Mucosa of stomach (tissue), 1 donor: ENCODE measurements at regions not wholly inside any gene's neighbourhood (a gene's known extent, or its start where the extent isn't known, plus 50 kb on each side); places are given as distances from the start of the nearest gene placed in this dataset.

Experiments
- H3K27me3 ChIP-seq: one replicate; pipeline ENCODE4 v1.7.0; 2013; ENCODE audit warnings: mild to moderate bottlenecking, low read length; ENCODE audit not compliant: control insufficient read depth, insufficient read depth
- H3K36me3 ChIP-seq: one replicate; pipeline ENCODE4 v1.7.0; 2013; ENCODE audit warnings: low read length; ENCODE audit not compliant: control insufficient read depth, insufficient read depth
- H3K4me1 ChIP-seq: one replicate; pipeline ENCODE4 v1.7.0; 2013; ENCODE audit warnings: mild to moderate bottlenecking, low read length; ENCODE audit not compliant: control insufficient read depth, insufficient read depth
- H3K4me3 ChIP-seq: one replicate; pipeline ENCODE4 v1.7.0; 2013; ENCODE audit warnings: low read length
- H3K9ac ChIP-seq: one replicate; pipeline ENCODE4 v1.7.0; 2013; ENCODE audit warnings: mild to moderate bottlenecking, low read length, moderate library complexity
- H3K9me3 ChIP-seq: one replicate; pipeline ENCODE4 v1.7.0; 2013; ENCODE audit warnings: mild to moderate bottlenecking, low read length, moderate library complexity; ENCODE audit not compliant: control insufficient read depth
- donor health status: Pancreatic carcinoma.

DNA sequence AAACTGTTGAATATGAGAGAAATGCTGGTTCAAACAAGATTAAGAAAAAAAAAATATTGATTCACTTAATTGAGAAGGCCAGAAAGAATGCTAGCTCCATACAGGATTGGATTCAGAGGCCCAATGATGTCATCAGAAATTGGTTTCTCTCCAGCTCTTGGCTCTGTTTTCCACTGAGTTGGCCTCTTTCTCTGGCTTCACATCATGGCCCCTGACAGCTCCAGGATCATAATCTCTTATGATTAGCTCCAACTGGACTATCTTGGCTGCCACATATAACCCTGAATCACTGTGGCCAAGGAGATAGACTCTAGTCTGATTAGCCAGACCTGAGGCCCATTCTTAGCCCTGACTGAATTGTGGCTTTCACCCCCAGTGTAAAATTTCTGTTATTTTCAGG lies 244.7 kb upstream of the GRAMD2B start:
- Histone ChIP-seq H3K4me1 (no peaks in the 10 kb centered on the region), H3K27me3 (no peaks in the 10 kb centered on the region), H3K36me3 (no peaks in the 10 kb centered on the region)

DNA sequence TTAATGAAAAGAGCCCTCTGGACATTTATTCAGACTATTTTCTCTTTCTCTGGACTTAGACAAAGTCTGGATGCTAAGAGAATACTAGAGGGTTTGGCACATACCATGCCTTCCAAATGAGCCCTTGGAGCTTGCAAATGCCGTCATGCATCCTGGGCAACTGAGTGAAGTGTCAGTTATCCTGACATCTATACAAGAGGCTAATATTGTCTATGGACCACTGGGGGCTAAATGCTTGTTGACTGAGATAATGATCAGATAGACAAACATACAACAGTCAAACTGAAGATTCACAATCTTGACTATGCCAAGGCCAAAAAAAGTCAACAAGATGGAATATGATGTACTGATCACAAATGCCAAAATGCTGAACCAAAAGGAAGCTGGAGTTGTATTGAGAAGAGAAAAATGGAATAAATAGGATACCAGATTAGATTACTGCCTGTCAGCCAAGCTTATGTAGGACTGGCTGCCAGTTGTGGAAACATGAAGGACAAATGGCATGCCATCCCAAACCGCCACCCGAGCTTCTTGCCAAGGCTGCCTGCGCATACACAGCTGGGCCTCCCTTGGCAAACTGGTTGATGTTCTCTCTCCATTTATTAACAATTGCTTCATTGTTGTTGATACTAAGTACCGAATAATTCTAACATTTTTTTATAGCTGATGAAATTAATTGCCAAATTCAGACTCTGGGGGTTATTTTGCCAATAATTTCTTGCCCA lies 240.1 kb upstream of the GRAMD2B start:
- H3K36me3 ChIP-seq: no peaks in the 10 kb centered on the region
- H3K9ac ChIP-seq: no peak overlapping the region
- H3K4me1 ChIP-seq: no peaks in the 10 kb centered on the region
- H3K9me3 ChIP-seq: no peaks in the 10 kb centered on the region
- H3K27me3 ChIP-seq: no peaks in the 10 kb centered on the region
- H3K4me3 ChIP-seq: no peak overlapping the region

More for the DNA sequence above, 244.7 kb upstream of the GRAMD2B start:
- Histone ChIP-seq H3K9me3 (no peaks in the 10 kb centered on the region), H3K9ac (no peak overlapping the region), H3K4me3 (no peak overlapping the region)

DNA sequence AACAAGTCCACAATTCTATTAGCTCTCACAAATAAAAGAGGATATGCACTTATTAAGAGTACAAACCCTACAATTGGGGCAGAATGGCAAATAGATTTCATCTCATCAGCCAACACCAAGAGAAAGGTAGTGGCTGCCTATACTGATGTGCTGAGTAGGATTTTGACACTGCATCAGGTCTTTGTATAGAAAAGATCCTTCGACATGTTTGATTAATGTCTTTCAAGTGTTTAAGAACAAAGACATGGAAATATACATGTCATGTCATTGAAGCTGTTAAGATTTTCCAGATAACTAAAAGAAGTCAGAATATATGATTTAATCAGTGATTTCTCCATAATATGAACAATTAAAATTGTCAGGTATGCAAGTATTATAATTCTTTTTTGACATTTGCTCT lies 238.7 kb upstream of the GRAMD2B start:
- no peak overlapping the region for H3K9ac ChIP-seq
- no peaks in the 10 kb centered on the region for H3K9me3 ChIP-seq
- H3K4me1 ChIP-seq: no peaks in the 10 kb centered on the region
- H3K4me3 ChIP-seq: no peak overlapping the region
- no peaks in the 10 kb centered on the region for H3K36me3 ChIP-seq
- H3K27me3 ChIP-seq: no peaks in the 10 kb centered on the region

DNA sequence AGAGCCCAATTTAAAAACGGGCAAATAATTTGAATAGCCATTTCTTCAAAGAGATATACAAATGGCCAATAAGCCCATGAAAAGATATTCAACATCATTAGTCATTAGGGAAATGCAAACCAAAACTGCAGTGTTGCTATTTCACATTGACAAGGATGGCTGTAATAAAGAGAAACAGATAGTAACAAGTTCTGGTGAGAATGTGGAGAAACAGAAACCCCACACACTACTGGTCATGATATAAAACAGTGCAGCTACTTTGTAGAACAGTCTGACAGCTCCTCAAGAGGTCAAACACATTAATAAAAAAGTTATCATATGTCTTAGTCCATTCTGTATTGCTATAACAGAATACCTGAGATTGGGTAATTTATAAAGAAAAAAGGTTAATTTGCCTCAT lies 237.0 kb upstream of the GRAMD2B start:
- no peaks in the 10 kb centered on the region for H3K4me1 ChIP-seq
- H3K36me3 ChIP-seq: no peaks in the 10 kb centered on the region
- H3K4me3 ChIP-seq: no peak overlapping the region
- H3K9me3 ChIP-seq: no peaks in the 10 kb centered on the region
- H3K9ac ChIP-seq: no peak overlapping the region
- no peaks in the 10 kb centered on the region for H3K27me3 ChIP-seq

DNA sequence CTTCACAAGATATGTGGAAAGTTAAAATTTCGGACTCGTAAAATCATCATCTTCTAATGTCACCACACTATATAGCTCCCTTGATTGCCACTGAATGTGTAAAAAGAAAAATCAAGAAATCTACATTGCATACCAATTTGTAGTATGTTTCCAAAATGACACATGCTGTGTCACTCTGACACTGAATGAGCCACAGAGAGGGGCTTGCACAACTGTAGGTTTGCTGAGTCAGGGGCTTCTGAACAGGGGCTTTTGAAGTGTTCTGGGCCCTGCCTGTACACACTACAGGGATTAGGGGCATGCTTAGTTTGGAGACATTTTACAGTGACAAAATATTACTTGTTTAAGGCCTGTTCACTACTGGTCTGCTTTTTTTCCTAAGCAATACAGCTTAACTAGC lies 234.4 kb upstream of the GRAMD2B start:
- H3K27me3 ChIP-seq: no peaks in the 10 kb centered on the region
- H3K4me3 ChIP-seq: no peak overlapping the region
- no peak overlapping the region for H3K9ac ChIP-seq

DNA sequence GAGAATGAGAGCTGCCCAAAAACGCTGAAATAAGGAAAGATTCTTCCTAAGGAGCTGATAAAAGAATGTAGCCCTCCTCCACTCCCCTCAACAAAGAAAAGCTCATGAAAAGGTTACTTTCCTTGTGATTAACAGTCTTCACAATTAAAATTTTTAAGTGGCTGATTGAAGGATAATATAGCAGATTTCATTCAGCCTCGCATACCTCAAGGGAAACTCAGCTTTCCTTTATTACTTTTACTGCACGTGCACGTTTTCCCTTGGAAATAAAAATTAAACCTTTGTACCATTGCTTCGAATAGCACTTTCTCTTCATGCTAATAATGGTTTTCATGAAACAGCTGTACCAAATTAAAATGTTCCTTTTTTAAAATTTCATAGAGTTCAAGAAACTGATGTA lies 234.0 kb upstream of the GRAMD2B start:
- Histone ChIP-seq H3K4me1 (no peaks in the 10 kb centered on the region), H3K4me3 (no peak overlapping the region), H3K27me3 (no peaks in the 10 kb centered on the region), H3K9me3 (no peaks in the 10 kb centered on the region), H3K9ac (no peak overlapping the region), H3K36me3 (no peaks in the 10 kb centered on the region)

More for the DNA sequence above, 234.4 kb upstream of the GRAMD2B start:
- no peaks in the 10 kb centered on the region for H3K36me3 ChIP-seq
- no peaks in the 10 kb centered on the region for H3K9me3 ChIP-seq
- H3K4me1 ChIP-seq: no peaks in the 10 kb centered on the region

DNA sequence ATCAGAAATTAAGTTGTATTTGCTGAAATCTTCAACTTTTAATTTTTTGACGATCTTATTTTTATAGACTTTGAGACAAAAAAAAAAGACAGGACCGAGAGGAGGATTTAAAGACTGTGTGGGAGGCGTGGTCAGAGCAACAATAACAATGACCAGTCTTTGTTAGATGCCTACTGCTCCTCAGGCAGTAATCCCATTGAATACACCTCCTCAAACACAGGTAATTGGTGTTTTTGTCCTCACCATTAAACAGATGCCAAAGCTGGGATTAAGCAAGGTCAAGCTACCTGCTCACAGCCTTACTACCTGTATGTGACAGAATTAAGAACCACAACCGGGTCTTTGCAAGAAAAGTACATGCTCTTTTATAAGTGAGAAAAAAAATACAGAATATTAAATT lies 233.3 kb upstream of the GRAMD2B start:
- Histone ChIP-seq H3K9me3 (no peaks in the 10 kb centered on the region), H3K27me3 (no peaks in the 10 kb centered on the region), H3K4me3 (no peak overlapping the region), H3K36me3 (no peaks in the 10 kb centered on the region), H3K9ac (no peak overlapping the region), H3K4me1 (no peaks in the 10 kb centered on the region)

DNA sequence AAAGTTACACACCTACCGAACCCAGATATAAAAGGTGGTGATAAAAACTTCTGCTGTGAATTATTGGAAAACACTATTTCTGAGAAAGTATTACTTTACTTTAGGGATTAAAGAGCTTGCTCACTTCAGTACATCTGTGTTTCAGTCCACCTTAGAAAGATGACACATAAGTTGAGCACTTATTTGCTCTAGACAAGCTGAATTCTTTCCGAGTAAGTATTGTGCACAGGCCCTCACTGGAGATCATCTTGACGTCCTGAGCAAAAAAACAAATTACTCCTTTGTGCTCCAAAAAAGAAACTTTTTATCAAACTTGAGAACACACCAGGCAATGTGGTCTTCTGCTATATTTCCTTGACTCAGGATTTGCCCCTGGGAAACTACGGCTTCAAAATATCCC lies 231.0 kb upstream of the GRAMD2B start:
- H3K4me3 ChIP-seq: no peak overlapping the region
- no peaks in the 10 kb centered on the region for H3K4me1 ChIP-seq
- H3K9ac ChIP-seq: no peak overlapping the region

DNA sequence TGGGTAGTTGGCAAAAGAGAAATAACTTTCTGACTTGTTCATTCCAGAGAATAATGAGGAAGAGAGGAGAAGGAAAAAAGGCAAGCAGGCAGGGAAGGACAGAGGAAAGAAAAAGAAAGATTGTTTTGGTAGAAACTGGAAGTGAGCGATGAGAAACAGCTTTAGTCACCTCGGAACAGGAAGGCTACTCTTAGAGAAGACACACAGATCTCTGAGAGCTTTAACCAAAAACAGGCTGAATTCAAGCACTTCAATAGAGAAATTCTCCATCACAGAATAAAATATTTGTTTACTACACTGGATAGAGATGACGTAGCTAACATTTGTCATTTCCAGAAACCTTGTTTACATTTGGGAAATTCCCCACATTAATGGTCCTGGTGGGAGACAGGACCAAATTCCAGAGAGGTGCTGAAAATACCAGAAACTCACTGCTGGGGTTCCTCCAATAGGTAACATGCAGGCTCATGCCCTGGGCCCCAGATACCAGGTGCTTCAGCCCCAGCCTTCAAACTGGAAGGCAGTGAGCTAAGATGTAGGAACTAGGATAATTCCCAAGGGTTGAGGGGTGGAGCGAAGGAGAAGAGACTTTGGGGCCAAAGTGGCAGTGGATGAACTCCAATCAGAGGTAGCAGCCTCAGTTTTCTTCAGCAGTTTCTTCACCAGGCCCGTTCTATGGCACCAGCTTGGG lies 227.7 kb upstream of the GRAMD2B start:
- Histone ChIP-seq H3K4me1 (no peaks in the 10 kb centered on the region), H3K36me3 (no peaks in the 10 kb centered on the region), H3K4me3 (no peak overlapping the region), H3K9ac (no peak overlapping the region), H3K27me3 (no peaks in the 10 kb centered on the region), H3K9me3 (no peaks in the 10 kb centered on the region)

More for the DNA sequence above, 231.0 kb upstream of the GRAMD2B start:
- Histone ChIP-seq H3K9me3 (no peaks in the 10 kb centered on the region), H3K27me3 (no peaks in the 10 kb centered on the region), H3K36me3 (no peaks in the 10 kb centered on the region)

DNA sequence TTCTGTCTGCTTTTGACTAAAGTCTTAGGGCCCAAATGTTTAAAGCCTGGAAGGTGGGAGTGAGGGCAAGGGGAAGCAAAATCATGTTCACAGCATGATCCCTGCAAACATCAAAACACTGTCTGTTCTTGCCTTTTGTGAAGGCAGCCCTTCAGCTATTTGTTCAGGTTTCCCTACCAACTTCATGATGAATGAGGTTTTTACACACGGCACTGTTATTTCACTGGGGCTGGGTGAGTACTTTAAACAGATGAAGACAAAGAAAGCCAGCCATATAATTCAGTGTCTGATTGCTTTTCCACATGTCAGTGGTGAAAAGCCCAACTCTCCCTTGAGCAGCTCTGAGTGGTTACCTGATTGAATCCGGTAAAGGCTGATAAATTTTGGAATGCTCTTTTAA lies 224.7 kb upstream of the GRAMD2B start:
- H3K36me3 ChIP-seq: no peaks in the 10 kb centered on the region
- no peak overlapping the region for H3K4me3 ChIP-seq
- no peaks in the 10 kb centered on the region for H3K9me3 ChIP-seq
- no peaks in the 10 kb centered on the region for H3K27me3 ChIP-seq
- no peaks in the 10 kb centered on the region for H3K4me1 ChIP-seq
- H3K9ac ChIP-seq: no peak overlapping the region

DNA sequence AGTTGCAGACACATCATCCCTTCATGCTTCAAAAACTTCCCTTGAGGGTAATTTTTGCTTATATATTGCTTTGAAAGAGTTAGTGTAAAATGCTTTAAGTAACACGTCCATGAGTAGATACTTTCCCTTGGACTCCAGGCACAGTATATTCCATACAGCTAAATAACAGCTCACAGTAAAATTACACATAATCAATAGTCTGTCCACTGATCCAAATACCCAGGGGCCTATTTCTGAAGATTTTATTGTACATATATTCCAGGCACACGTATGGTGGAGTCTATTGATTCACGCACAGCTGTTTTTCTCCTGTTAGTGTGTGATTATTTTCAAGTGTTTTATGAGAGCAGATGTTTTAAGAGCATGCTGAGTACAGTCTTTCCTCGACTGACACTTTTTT lies 223.7 kb upstream of the GRAMD2B start:
- no peaks in the 10 kb centered on the region for H3K4me1 ChIP-seq
- no peaks in the 10 kb centered on the region for H3K36me3 ChIP-seq
- H3K4me3 ChIP-seq: no peak overlapping the region
- no peak overlapping the region for H3K9ac ChIP-seq
- no peaks in the 10 kb centered on the region for H3K27me3 ChIP-seq
- no peaks in the 10 kb centered on the region for H3K9me3 ChIP-seq

DNA sequence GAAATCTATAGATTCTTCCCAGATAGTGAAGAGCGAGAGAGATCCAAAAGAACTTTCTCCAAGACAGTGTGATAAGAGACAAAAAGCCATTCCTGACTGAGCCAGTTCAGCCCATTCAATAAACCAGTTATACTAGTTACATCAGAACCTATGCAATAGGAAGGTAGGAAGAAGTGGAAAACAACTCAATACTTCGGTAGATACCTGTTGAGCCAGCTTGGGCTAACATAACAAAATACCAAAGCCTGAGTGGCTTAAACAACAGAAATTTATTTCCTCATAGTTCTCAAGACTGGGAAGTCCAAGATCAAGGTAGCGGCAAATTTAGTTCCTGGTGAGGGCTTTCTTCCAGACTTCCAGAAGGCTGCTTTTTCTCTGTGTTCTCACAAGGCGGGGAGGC lies 214.5 kb upstream of the GRAMD2B start:
- H3K27me3 ChIP-seq: no peaks in the 10 kb centered on the region
- H3K36me3 ChIP-seq: no peaks in the 10 kb centered on the region
- H3K4me3 ChIP-seq: no peak overlapping the region
- H3K4me1 ChIP-seq: no peaks in the 10 kb centered on the region
- no peaks in the 10 kb centered on the region for H3K9me3 ChIP-seq
- no peak overlapping the region for H3K9ac ChIP-seq
